HCT116 (cell line): ENCODE measurements at regions not wholly inside any gene's neighbourhood (a gene's known extent, or its start where the extent isn't known, plus 50 kb on each side); places are given as distances from the start of the nearest gene placed in this dataset.

Experiments used
- ATAC-seq: fragments of 200-7000 bp; cut with Tn5 transposase; 2 replicates; pipeline ENCODE4 v1.9.1; 2020; ENCODE audit warnings: mild to moderate bottlenecking, moderate library complexity
- BruUV-seq: library from RNA; stranded (reverse); fragments of 400-500 nt; replicated peaks from 2 replicates; lab custom pipeline; 2021; lab: Mats Ljungman, UMichigan
- CTCF ChIA-PET: fragments of 300-600 bp; sonication (Branson Sonifier 250); formaldehyde crosslinking; loops from one replicate; lab custom pipeline; 2021; ENCODE audit warnings: antibody characterized with exemption; lab: Charles Lee
- POLR2A ChIA-PET: fragments of 300-600, 350-600 bp; sonication (Branson Sonifier 250); formaldehyde crosslinking; loops from one replicate; lab custom pipeline; 2021; ENCODE audit warnings: antibody characterized with exemption; lab: Charles Lee
- RAD21 ChIA-PET, 2 experiments: fragments of 300-600 bp; sonication (Branson Sonifier 250); formaldehyde crosslinking; loops; one replicate each; lab custom pipeline; 2023; ENCODE audit warnings: low total read pairs in 2 of 2; ENCODE audit not compliant: uncharacterized antibody in 2 of 2, unreplicated experiment in 2 of 2, low non-redundant PET in 1 of 2; lab: Charles Lee
- DNase-seq: peaks from one replicate; pipeline ENCODE4 v3.0.0-alpha.2; 2010; ENCODE audit warnings: low read depth, low spot score
- H2AFZ ChIP-seq: fragments of 200-600 bp; shearing (Covaris generic), sonication (generic); 2 replicates; pipeline ENCODE4 v1.6.1; 2017; ENCODE audit warnings: low read depth, mixed run types, mixed read lengths, antibody characterized with exemption, low read length; ENCODE audit not compliant: poor library complexity, severe bottlenecking
- H3K27ac ChIP-seq: 2 replicates; pipeline ENCODE4 v1.5.1; 2012; ENCODE audit warnings: low read depth, low read length
- H3K27me3 ChIP-seq: fragments of 200-600 bp; sonication (generic); 2 replicates; pipeline ENCODE4 v1.6.1; 2016; ENCODE audit warnings: mixed run types, low read length, mixed read lengths; ENCODE audit not compliant: insufficient read depth
- H3K36me3 ChIP-seq, 2 experiments: fragments of 200-500 bp in 1 of 2; fragments of 200-600 bp in 1 of 2; sonication (Bioruptor generic) in 1 of 2; sonication (generic) in 1 of 2; 2 replicates each; pipeline versions ENCODE4 v1.5.1 to v1.6.1; 2014 to 2016; ENCODE audit warnings: low read length in 2 of 2, inconsistent platforms in 1 of 2, mixed read lengths in 1 of 2, mixed run types in 1 of 2; ENCODE audit not compliant: insufficient read depth in 2 of 2, control insufficient read depth in 1 of 2
- H3K4me1 ChIP-seq, 2 experiments: fragments of 200-600 bp in 1 of 2; sonication (generic) in 1 of 2; 2 replicates each; pipeline versions ENCODE4 v1.5.1 to v1.6.1; 2012 to 2017; ENCODE audit warnings: low read length in 2 of 2, inconsistent platforms in 1 of 2, mild to moderate bottlenecking in 1 of 2, mixed read lengths in 1 of 2, mixed run types in 1 of 2, moderate library complexity in 1 of 2; ENCODE audit not compliant: insufficient read depth in 2 of 2, control insufficient read depth in 1 of 2
- H3K4me2 ChIP-seq: fragments of 200-600 bp; sonication (generic); 2 replicates; pipeline ENCODE4 v1.6.1; 2017; ENCODE audit warnings: mixed run types, low read length, mixed read lengths
- H3K4me3 ChIP-seq, 2 experiments: fragments of 200-600 bp in 1 of 2; sonication (generic) in 1 of 2; replicated peaks in 1 of 2; 2 replicates each; pipeline ENCODE4 v1.5.1; 2011 to 2016; ENCODE audit warnings: low read length in 2 of 2, control low read depth in 1 of 2, low read depth in 1 of 2, mild to moderate bottlenecking in 1 of 2, mixed read lengths in 1 of 2, mixed run types in 1 of 2
- H3K79me2 ChIP-seq: fragments of 200-600 bp; sonication (generic); 2 replicates; pipeline ENCODE4 v1.6.1; 2017; ENCODE audit warnings: mild to moderate bottlenecking, mixed run types, low read length, moderate library complexity, mixed read lengths; ENCODE audit not compliant: insufficient read depth
- H3K9ac ChIP-seq: fragments of 200-600 bp; sonication (generic); 2 replicates; pipeline ENCODE4 v1.6.1; 2016; ENCODE audit warnings: low read length, mixed read lengths
- H3K9me2 ChIP-seq: fragments of 200-600 bp; sonication (generic), shearing (Covaris generic); 2 replicates; pipeline ENCODE4 v1.6.1; 2017; ENCODE audit warnings: mixed run types, mild to moderate bottlenecking, moderate library complexity; ENCODE audit not compliant: insufficient read depth
- H3K9me3 ChIP-seq, 2 experiments: fragments of 200-500 bp in 1 of 2; fragments of 200-600 bp in 1 of 2; sonication (Bioruptor generic) in 1 of 2; sonication (generic) in 1 of 2; 2 replicates each; pipeline ENCODE4 v1.6.1; 2014 to 2017; ENCODE audit warnings: low read length in 2 of 2, mixed read lengths in 2 of 2, inconsistent platforms in 1 of 2, low read depth in 1 of 2, mild to moderate bottlenecking in 1 of 2, mixed run types in 1 of 2, moderate library complexity in 1 of 2; ENCODE audit not compliant: control insufficient read depth in 1 of 2, insufficient read depth in 1 of 2
- H4K20me1 ChIP-seq: fragments of 200-600 bp; sonication (generic), shearing (Covaris generic); 2 replicates; pipeline ENCODE4 v1.6.1; 2017; ENCODE audit warnings: mixed run types, mild to moderate bottlenecking, moderate library complexity; ENCODE audit not compliant: insufficient read depth
- CBX3 ChIP-seq: IDR thresholded peaks from 2 replicates; pipeline ENCODE4 v1.6.1; 2012; ENCODE audit warnings: low read depth
- CEBPB ChIP-seq: IDR thresholded peaks from 2 replicates; pipeline ENCODE4 v1.6.1; 2012; ENCODE audit warnings: low read depth
- JUND ChIP-seq: IDR thresholded peaks from 2 replicates; pipeline ENCODE4 v1.6.1; 2012
- POLR2A ChIP-seq: IDR thresholded peaks from 2 replicates; pipeline ENCODE4 v1.7.0; 2011; ENCODE audit warnings: borderline replicate concordance; ENCODE audit not compliant: insufficient read depth, insufficient read length; ENCODE audit errors: extremely low read depth
- SIN3A ChIP-seq: IDR thresholded peaks from 2 replicates; pipeline ENCODE4 v1.6.1; 2012; ENCODE audit warnings: low read depth
- SP1 ChIP-seq: IDR thresholded peaks from 2 replicates; pipeline ENCODE4 v1.6.1; 2012; ENCODE audit warnings: low read depth
- TCF7L2 ChIP-seq: IDR thresholded peaks from 2 replicates; pipeline ENCODE4 v1.7.0; 2011; ENCODE audit warnings: borderline replicate concordance, inconsistent platforms; ENCODE audit not compliant: insufficient read depth, insufficient read length; ENCODE audit errors: extremely low read depth
- YY1 ChIP-seq: IDR thresholded peaks from 2 replicates; pipeline ENCODE4 v1.6.1; 2011; ENCODE audit warnings: low read length, low read depth, moderate library complexity, mild to moderate bottlenecking; ENCODE audit not compliant: insufficient replicate concordance; ENCODE audit errors: extremely low read depth
- ZFX ChIP-seq: fragments of 450-650 bp; IDR thresholded peaks from 2 replicates; pipeline ENCODE4 v1.6.1; 2017
- ZNF274 ChIP-seq: fragments of 200-500 bp; sonication (Bioruptor generic); IDR thresholded peaks from 2 replicates; pipeline ENCODE4 v1.6.1; 2014; ENCODE audit warnings: mild to moderate bottlenecking, low read depth, low read length, inconsistent platforms
- intact Hi-C: fragments of 100-400 bp; cut with micrococcal nuclease; formaldehyde crosslinking; loops from 2 replicates; pipeline ENCODE4 v1.10.0; 2022
- TF ChIP-seq, protein P1 (sequence below): IDR thresholded peaks from 2 replicates; pipeline ENCODE4 v1.6.1; 2012
- TF ChIP-seq, protein P2 (sequence below): IDR thresholded peaks from 2 replicates; pipeline ENCODE4 v1.6.1; 2011; ENCODE audit warnings: mild to moderate bottlenecking, low read length, moderate library complexity; ENCODE audit not compliant: insufficient replicate concordance; ENCODE audit errors: extremely low read depth

DNA sequence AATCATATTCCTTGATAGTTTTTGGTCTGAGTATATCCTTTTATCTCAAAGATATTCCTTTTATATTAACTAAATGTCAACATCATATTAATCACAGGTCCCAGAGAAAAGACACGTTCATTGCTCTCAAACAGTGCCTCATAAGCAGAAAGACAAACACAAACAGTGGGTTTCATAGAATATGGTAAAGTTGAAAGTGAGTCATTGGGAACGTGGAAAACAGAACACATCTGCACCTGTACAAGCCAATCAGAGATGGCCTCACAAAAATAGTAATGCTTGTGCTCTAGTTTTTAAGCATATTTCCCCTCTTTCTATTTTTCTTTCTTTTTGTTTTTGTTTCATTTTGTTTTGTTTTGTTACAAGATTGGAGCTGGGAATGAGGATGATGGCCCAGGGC lies 328.4 kb upstream of the MAP2 start:
- Histone ChIP-seq H3K27me3 (no peaks in the 10 kb centered on the region; the same call in 1 of the 2 replicates), H3K27ac (no peak overlapping the region), H3K9ac (no peak overlapping the region), H2AFZ (no peak overlapping the region), H3K4me2 (no peak overlapping the region), H3K4me3 (no peak overlapping the region), H3K79me2 (no peaks in the 10 kb centered on the region)
- BruUV-seq: no TSS peak
- intact Hi-C loops: no loop called here
- RAD21 ChIA-PET: no interaction called here
- no peak for ATAC-seq
- TF ChIP-seq TCF7L2 (no peak), JUND (no peak), SP1 (no peak), YY1 (no peak), ZNF274 (no peak), POLR2A (no peak), SIN3A (no peak), CEBPB (no peak), CBX3 (no peak), ZFX (no peak)
- TF ChIP-seq, protein P1, sequence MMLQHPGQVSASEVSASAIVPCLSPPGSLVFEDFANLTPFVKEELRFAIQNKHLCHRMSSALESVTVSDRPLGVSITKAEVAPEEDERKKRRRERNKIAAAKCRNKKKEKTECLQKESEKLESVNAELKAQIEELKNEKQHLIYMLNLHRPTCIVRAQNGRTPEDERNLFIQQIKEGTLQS: no peak
- TF ChIP-seq, protein P2, sequence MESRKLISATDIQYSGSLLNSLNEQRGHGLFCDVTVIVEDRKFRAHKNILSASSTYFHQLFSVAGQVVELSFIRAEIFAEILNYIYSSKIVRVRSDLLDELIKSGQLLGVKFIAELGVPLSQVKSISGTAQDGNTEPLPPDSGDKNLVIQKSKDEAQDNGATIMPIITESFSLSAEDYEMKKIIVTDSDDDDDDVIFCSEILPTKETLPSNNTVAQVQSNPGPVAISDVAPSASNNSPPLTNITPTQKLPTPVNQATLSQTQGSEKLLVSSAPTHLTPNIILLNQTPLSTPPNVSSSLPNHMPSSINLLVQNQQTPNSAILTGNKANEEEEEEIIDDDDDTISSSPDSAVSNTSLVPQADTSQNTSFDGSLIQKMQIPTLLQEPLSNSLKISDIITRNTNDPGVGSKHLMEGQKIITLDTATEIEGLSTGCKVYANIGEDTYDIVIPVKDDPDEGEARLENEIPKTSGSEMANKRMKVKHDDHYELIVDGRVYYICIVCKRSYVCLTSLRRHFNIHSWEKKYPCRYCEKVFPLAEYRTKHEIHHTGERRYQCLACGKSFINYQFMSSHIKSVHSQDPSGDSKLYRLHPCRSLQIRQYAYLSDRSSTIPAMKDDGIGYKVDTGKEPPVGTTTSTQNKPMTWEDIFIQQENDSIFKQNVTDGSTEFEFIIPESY: no peak
- TF ChIP-seq, all 23 proteins: peak for 0
- H3K36me3 ChIP-seq: no peaks in the 10 kb centered on the region
- no peaks in the 10 kb centered on the region for H3K4me1 ChIP-seq
- H4K20me1 ChIP-seq: no peaks in the 10 kb centered on the region
- DNase-seq: no peak
- ChIA-PET CTCF (no interaction called here), POLR2A (no interaction called here)
- no peaks in the 10 kb centered on the region for H3K9me3 ChIP-seq
- H3K9me2 ChIP-seq: no peaks in the 10 kb centered on the region; the same call in 1 of the 2 replicates
